PFSK-1 (cell line): ENCODE measurements at regions not wholly inside any gene's neighbourhood (a gene's known extent, or its start where the extent isn't known, plus 50 kb on each side); places are given as distances from the start of the nearest gene placed in this dataset.

Experiments used
- FOXP2 ChIP-seq: optimal IDR thresholded peaks from 2 replicates; pipeline ENCODE3; 2011; ENCODE audit warnings: borderline replicate concordance, control low read depth, inconsistent platforms; ENCODE audit not compliant: insufficient read depth; ENCODE audit errors: extremely low read length, extremely low read depth
- POLR2AphosphoS5 ChIP-seq: IDR thresholded peaks from 2 replicates; pipeline ENCODE4 v1.6.1; 2012; ENCODE audit warnings: low read depth, mild to moderate bottlenecking, control low read depth, low read length, moderate library complexity
- SIN3A ChIP-seq: IDR thresholded peaks from 2 replicates; pipeline ENCODE4 v1.6.1; 2012; ENCODE audit warnings: mild to moderate bottlenecking, low read length, moderate library complexity, borderline replicate concordance; ENCODE audit not compliant: insufficient read depth
- TAF1 ChIP-seq: IDR thresholded peaks from 2 replicates; pipeline ENCODE4 v1.6.1; 2012; ENCODE audit warnings: low read length, control low read depth, borderline replicate concordance; ENCODE audit not compliant: insufficient read depth
- TF ChIP-seq, protein P1 (sequence below), 2 experiments: IDR thresholded peaks; 2 replicates each; pipeline versions ENCODE4 v1.6.1 to v1.8.0; 2011 to 2012; ENCODE audit warnings: low read depth in 2 of 2, low read length in 2 of 2, control low read depth in 1 of 2, inconsistent platforms in 1 of 2, mild to moderate bottlenecking in 1 of 2, moderate library complexity in 1 of 2; ENCODE audit not compliant: insufficient read depth in 1 of 2

DNA sequence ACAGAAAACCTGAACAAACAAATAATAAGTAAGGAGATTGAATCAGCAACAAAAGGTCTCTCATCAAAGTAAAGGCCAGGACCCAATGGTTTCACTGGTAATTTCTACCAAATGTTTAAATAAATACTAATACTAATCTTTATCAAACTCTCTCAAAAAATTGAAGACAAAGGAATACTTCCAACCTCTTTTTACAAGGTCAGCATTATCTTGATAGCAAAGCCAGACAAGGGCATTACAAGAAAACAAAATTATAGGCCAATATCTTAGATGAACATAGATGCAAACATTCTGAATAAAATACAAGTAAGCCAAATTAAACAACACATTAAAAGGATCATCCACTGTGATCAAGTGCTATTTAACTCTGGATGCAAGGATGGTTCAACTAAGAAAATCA is 239.8 kb upstream of the TMEM72 start:
- TF ChIP-seq SIN3A (no peak), TAF1 (no peak), POLR2AphosphoS5 (no peak), FOXP2 (no peak)
- TF ChIP-seq, protein P1, sequence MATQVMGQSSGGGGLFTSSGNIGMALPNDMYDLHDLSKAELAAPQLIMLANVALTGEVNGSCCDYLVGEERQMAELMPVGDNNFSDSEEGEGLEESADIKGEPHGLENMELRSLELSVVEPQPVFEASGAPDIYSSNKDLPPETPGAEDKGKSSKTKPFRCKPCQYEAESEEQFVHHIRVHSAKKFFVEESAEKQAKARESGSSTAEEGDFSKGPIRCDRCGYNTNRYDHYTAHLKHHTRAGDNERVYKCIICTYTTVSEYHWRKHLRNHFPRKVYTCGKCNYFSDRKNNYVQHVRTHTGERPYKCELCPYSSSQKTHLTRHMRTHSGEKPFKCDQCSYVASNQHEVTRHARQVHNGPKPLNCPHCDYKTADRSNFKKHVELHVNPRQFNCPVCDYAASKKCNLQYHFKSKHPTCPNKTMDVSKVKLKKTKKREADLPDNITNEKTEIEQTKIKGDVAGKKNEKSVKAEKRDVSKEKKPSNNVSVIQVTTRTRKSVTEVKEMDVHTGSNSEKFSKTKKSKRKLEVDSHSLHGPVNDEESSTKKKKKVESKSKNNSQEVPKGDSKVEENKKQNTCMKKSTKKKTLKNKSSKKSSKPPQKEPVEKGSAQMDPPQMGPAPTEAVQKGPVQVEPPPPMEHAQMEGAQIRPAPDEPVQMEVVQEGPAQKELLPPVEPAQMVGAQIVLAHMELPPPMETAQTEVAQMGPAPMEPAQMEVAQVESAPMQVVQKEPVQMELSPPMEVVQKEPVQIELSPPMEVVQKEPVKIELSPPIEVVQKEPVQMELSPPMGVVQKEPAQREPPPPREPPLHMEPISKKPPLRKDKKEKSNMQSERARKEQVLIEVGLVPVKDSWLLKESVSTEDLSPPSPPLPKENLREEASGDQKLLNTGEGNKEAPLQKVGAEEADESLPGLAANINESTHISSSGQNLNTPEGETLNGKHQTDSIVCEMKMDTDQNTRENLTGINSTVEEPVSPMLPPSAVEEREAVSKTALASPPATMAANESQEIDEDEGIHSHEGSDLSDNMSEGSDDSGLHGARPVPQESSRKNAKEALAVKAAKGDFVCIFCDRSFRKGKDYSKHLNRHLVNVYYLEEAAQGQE (IDR thresholded peaks at IDR 0.05; ENCODE audit: insufficient read depth in 1 of 2, low read depth in 2 of 2, low read length in 2 of 2), result no peak

DNA sequence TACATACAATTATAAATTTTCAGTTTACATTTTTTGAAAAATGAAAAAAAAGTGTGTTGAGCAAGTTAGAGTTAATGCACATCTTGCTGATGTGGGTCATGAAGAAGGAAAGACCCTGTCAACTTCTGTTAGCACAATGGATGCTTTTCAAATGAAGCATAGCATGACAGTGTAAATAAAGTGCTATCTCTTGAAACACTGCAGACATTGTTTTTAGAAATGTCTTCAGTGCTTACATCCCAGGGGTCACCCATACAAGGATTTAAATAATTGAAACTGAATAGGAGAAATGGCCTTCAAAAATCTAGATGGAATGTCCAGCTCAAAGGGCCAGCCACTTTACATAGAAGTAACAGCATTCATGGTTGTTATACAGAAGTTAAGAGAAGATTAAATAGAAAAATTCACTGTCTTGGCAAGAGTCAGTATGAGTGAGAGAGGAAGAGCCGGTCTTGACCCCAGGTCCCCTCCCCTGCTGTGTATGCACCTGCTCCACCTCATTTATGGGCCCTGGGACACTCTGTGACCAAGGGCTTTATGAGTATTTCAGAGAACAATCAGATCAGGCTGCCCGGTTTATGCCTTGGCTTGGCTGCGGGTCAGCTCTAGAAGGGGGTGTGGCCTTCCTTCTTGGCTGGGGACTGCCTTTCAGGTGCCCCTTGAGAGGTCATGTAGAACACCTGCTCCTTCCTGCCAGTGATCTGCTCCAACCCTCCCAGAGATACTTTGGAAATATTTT is 237.7 kb upstream of the TMEM72 start:
- TF ChIP-seq SIN3A, result no peak
- no peak for TF ChIP-seq TAF1
- TF ChIP-seq, protein P1 (IDR thresholded peaks at IDR 0.05; ENCODE audit: insufficient read depth in 1 of 2, low read depth in 2 of 2, low read length in 2 of 2), result no peak
- no peak for TF ChIP-seq FOXP2
- no peak for TF ChIP-seq POLR2AphosphoS5

DNA sequence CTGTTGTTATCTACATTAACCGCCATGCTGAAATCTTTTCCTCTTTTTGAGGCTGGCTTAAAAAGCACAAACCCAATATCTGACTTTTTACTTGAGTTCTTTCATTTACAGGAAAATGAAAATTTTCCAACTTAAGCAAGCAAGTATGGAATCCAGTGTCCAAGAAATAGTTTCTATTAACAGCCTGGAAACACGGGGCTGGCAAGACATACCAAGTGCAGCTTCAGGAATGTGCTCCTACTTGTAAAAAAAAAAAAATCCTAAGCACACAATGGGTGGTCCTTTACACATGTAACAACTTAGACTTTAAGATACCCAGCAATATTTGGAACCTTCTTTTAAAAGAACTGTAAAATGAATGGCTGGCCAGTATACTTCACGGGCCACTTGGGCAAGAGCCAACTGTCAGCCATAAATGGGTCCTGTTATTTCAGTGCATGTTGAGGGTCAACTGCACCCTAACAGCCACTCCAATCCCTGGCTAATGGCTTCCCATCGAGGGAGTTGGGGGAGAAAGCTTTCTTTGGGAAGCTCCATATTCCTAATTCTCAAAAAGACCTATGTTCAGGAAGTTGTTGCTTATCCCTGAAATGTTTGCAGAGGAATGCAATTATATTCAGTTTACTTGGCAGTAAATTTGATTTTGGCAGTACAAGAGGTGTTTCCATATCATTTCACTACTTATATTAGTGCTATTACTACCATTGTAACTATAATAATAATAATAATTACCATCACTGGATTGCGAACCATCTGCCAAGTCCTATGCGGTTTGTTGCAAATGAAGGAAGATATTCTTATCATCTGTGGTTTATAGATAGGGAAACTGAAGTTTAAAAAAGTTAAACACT is 236.4 kb upstream of the TMEM72 start:
- TF ChIP-seq FOXP2, result no peak
- TF ChIP-seq SIN3A, result no peak
- TF ChIP-seq TAF1, result no peak
- TF ChIP-seq, protein P1 (IDR thresholded peaks at IDR 0.05; ENCODE audit: insufficient read depth in 1 of 2, low read depth in 2 of 2, low read length in 2 of 2), result no peak
- TF ChIP-seq POLR2AphosphoS5, result no peak

- TF ChIP-seq SIN3A (no peak), FOXP2 (no peak), TAF1 (no peak), POLR2AphosphoS5 (no peak)
- TF ChIP-seq, protein P1 (IDR thresholded peaks at IDR 0.05; ENCODE audit: insufficient read depth in 1 of 2, low read depth in 2 of 2, low read length in 2 of 2), result no peak
These were observed 235.7 kb upstream of the TMEM72 start for GRCh38 chr10:44675387-44675874.
